HG03342 (cell line): ENCODE measurements at regions not wholly inside any gene's neighbourhood (a gene's known extent, or its start where the extent isn't known, plus 50 kb on each side); places are given as distances from the start of the nearest gene placed in this dataset.
A peak's percentile ranks its signal among the peaks of the same experiment; 100 is the strongest.

Source experiments
- ATAC-seq: cut with Tn5 transposase; IDR thresholded peaks from one replicate; pipeline ENCODE4 v1.9.1; 2021; ENCODE audit warnings: mild to moderate bottlenecking, moderate library complexity; ENCODE audit not compliant: unreplicated experiment

DNA sequence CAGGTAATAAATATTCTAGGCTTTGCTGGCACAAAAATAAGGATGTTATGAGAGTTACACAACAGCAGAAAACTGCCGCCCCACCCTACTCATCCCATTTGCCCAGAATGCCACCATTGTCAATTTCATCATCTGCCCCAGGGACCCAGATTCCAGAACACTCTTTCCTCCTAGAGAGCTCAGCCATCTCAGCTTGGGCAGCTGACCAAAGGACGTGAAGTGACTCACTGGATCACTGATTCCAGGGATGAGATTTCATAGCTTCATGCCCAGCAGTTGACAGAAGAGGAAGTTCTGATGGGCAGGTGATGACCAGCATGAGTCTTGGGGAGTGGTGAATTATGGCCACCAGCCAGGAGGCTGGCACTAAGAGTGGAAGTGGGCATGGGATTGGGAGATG lies 450.3 kb downstream of the RMST start:
- ATAC-seq = no peak

DNA sequence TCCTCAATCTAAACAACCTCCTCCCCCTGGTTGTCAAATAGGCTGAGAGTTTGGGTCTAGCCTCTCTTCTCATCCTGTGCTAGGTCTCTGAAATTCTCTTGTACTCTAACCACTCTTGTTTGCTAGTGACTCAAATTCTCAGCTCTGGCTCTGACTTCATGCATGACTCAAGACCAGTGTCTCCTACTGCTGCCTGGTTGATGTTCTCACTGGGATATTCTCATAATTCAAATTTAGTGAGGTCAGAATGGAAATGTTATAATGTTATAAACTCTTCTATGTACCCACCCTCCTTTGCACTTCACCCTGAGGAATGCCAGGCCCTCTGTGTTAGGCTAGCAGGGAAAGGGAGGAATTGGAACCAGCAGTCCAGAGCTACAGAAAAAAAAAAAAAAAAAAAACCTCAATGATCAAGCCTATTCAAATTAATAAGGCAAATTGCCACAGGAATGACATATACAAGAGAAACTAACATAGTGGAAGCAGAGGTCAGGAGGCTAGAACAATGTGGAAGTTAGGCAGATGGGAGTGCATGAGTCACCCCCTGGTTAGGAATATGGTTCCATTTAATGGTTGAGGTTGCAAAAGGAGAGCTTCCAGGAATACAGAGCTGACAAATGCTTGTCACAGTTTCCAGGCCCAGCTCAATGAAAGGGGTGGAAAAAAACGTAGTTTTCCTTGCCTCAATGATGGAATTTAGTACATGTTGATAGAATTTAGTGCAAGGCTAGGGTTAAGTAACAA lies 459.5 kb downstream of the RMST start:
- no peak for ATAC-seq

DNA sequence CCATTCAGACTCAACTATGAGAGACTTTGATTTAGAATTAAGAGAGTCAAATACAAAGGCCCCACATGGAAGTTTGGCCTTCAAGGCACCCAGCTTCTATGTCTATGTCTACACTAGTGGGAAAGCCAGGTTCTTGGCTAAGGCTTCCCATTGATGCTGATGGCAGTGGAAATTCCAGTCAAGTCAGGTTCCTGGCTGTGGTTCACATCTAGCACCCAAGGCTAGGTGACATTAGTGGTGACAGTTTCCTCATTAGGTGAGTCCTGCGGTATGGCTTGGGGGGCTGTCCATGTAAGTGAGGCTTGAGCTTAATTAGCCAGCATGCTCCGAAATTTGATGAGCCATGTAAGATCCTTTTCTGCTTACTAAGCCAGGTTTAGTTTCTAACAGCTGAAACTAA lies 460.9 kb downstream of the RMST start:
- ATAC-seq = no peak

DNA sequence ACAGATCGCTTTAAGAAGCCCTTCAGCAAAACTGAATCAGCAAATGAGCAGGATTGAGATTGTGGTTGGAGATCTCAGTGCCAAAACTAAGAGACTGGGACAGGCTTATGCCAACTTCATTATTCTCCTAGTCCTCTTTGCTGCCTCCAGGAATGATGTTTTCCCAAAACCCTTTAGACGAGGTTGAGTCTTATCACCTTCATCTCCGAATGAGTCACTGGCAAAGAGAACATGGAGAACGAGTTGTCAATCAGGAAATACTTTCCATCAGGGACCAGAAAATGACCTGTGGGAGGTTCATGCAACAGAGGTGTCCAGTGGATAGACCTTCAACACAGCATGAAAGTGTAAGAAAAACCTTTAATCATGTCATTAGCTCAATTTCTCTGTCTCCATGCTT lies 461.5 kb downstream of the RMST start:
- ATAC-seq = no peak

DNA sequence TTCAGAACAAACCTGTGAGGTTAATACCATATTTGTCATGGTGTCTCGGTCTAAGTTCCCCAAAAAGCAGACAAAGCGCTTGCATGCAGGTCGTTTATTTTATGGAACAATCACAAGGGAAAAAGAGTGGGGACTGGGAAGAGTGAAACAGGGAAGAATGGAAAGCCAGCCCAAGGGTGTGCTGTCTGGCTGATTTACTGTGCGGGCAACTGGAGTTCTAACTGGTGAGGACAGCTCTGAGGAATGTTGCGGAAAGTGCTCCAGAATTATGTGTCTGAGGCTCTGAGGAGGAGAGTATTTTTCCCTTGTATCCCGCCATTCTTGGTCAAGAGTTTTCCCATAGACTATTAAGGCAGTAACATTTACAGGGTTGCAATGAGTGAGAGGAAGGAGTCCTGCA lies 465.4 kb downstream of the RMST start:
- ATAC-seq = no peak

DNA sequence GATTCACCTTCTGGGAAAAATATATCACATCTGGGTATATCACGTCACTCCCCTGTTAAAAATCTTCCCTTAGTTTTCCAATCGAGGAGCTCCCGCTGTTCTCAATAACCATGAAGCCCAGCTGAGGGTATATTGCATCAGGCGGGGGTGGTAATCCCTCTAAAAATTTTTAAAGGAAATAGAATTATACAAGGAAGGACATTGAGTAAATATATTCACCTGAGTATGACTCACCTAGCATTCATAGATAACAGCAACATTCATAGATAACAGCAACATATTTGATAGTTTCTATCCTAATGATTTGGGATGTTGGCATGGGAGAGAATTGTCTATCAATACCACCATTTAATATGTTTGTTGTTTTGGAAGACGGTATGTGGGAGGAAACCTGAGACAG lies 473.6 kb downstream of the RMST start:
- ATAC-seq = no peak

DNA sequence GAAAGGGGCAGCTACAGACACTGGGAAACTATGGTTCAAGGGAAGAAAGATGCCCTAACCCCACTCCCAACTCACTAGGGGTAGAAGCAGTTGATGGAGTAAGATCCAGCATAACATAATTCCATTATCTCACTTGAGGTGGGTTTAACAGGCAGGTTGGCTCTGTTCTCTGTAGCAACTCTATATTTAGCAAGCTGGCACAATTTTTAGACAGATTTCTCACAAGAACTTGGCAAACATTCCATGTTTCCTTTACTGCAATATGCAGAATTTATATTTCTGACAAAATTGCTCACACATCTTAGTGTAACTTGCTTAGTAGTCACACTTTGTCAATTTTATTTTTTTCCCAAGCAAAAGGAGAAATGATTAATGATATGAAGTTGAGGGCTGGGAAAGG lies 475.4 kb downstream of the RMST start:
- no peak for ATAC-seq

DNA sequence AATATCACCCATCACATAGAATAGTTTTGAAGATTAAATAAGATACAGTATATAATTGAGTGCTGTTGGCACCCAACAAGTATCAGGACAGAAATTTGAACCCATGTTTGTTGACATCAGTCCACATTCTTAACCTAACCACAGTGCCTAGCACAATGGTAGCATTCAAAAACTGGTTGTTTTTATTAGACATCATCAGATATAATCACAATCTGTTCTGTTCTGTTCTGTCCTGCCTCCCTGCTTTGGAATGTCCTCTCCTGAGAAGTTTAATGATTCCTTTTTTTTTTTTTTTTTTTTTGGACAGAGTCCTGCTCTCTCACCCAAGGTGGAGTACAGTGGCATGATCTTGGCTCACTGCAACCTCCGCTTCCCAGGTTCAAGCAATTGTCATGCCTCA lies 476.6 kb downstream of the RMST start:
- ATAC-seq = no peak

DNA sequence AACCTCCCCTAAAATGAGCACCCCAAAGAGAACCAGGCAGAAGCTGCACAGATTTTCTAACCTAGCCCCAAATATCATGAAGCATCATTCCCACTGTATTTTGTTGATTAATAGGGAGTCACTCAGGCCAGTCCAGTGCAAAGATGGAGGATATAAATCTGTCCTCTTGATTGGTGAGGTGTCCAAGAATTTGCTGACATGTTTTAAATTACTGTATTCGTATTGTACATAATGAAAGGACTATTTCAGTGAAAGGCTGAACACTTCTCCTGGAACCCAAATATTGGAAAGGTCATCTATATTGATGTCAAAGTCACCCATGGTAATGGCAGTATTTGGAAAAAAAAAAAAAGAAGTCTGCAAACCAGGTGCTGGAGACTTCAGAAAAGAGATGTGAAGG lies 477.5 kb downstream of the RMST start:
- ATAC-seq = no peak

DNA sequence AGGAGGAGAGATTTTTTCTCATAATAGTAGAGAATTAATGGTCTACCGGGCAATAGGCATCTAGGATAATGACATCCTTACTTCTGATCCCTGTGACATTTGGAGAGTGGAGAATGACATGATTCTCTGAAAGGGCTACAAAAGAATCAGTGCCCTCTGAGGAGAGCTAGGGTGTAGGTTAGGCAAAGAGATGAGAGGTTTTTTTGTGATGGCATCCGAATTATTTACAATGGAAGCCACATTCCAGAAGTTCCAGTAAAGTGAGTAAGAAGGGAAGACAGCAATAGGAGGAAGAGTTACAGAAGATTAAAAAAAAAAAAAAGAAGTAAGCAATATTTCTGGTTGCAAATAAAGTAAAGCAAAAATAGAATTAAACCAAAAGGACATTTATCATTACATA lies 478.0 kb downstream of the RMST start:
- ATAC-seq = no peak

DNA sequence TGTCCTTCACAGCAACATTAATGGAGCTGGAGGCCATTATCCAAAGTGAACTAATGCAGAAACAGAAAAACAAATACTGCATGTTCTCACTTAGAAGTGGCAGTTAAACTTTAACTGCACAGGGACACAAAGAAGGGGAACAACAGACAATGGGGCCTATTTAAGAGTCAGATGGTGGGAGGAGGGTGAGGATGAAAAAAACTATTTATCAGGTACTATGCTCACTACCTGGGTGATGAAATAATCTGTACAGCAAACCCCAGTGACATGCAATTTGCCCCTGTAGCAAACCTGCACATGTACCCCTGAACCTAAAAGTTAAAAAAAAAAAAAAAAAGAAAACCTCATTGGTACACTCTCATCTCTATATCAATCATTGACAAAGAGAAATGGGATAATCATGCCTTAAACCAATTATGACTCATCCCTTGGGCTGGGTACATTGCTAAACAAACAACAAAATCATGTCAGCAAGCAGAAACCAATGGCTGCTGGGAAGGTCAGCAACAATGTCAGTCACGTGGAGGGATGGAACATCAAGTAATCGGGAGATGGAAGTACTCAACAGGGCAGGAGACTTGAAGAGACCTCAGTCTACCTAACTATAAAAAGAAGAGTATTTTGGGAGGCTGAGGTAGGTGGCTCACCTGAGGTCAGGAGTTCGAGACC lies 479.2 kb downstream of the RMST start:
- ATAC-seq = no peak

DNA sequence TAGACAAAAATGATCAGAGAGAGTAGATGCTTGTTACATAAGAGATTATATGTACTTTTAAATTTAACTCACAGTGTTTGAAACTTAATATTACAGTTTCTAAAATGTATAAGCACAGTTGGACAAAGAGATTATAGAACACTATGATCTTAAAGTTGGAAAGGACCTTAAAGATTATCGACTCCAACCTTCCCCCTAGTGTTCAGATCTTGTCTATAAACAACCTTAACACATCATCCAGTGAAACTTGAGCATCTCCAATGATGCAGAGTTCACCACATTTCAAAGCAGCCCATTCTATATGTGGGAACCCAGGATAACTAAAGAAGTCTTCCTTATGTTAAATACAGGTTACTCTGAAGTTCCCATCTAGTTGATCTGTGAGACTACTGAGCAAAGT lies 480.8 kb downstream of the RMST start:
- no peak for ATAC-seq

DNA sequence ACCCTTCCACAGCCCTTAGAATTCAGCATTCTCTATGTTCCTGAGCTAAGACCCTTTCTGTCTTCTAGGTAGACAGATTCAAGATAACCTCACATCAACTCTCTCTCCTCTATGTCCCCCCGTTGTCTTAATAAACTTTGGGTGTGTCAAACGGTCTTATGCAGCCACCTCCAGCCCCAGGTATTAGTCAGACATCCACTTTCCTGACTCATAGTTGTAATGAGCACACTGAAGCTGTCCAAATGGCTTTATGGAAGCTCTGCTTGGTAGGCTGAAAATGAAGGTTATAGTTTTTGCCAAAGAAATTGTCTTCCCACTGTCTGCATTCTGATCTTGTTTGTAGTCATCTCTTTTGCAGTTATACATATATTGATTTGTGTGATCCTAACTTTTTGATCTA lies 482.0 kb downstream of the RMST start:
- ATAC-seq = no peak

DNA sequence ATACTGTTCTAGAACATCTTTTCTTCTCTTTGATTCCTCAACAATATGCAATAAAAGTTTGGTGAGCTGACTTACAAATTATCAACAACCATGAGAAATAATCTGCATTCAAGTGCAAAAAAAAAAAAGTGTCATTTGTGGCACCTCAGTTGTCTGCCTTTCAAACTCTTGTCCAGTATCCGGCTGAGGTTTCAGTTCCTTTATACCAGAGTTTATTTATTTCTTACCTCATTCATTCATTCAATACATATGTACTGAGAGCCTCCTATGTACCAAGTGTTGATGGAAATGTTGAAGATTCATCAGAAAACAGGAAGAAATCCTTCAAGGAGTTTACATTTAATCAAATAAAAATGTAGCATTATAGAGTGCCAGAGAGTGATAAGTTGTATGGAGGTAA lies 484.1 kb downstream of the RMST start:
- no peak for ATAC-seq

DNA sequence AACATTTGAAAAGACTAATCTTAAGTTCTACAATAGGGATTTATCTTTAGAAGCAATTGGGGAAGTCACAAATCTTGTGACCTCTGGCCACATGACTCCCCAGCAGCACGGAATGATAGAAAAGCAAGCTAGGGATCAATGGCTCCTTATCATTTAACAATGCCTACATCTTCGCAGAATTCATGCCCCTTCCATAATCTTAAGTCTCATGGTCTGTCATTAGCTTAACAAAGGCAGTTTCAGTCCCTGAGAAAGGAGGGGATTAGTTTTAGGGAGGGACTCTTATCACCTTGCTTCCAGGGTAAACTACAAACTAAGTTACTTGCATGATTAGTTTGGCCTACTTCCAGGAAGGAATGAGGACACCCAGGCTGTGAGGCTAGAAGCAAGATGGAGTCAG lies 486.0 kb downstream of the RMST start:
- no peak for ATAC-seq

DNA sequence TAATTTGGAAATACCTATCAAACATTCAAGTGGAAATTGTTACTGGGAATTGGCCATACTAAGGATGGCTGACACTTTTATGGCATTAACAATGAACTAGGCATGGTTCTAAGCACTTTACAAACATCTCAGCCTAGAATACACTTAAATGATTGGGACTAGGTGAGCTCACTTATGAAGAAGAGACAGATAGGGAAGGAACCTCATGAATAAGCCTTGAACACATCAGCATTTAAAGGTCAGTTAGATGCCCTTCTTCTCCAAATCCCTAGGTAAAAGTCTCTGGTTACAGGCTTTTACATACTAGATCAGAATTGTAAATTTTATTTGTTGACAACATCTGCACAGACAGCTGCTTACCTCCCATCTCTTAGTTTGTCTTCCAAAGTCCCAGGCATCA lies 488.6 kb downstream of the RMST start:
- no peak for ATAC-seq

DNA sequence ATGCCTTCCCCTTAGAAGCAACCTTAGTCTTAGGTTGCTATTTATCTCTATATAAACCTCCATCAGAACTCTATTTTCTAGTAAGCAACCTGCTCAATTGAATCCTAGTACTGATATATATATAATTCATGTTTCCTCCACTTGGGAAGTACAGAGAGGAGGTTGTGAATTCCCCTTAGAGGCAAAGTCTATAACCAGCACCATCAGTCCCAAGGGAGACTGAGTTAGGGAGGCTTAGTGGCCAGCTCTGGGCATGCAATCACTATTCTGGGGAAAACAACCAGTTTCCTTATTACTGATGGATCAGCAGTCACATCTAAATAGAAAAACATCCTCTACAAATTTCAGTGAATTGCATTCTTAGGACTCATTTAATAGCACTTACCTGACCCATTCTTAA lies 489.1 kb downstream of the RMST start:
- ATAC-seq = no peak

DNA sequence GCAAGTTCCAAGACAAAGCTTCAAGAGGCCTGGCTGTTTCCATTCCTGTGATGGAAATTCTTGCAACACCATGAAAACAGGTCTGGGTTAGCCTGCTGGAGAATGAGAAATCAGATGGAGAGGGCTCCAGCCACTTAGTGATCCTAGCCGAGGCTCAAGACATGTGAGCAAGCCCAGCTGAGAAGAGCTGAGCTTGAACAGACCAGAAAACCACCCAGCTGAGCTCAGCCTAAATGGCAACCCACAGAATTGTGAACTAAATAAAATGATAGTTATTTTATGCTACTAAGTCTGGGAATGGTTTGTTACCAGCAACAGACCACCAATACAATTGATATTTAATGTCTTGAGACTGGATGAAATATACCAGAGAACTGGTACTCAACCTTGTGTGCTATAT lies 494.5 kb downstream of the RMST start:
- no peak for ATAC-seq

DNA sequence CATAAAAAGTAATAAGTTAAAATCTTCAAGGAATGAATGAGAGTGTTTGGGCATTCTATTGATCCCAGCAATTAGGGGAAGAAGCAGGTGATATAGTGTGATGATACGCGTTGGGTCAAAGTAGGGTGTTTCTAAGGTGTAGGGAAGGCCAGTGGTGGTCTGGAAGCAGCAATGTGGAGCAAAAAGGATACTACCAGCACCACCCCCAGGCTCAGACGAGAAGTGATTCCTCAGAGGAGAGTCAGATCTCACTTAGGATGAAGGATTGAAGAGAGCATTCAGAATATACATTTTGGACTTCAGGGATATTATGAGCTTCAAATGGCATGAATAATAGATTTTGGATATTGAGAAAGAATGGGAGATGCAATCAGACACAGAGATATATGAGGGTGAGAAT lies 497.6 kb downstream of the RMST start:
- ATAC-seq = no peak

DNA sequence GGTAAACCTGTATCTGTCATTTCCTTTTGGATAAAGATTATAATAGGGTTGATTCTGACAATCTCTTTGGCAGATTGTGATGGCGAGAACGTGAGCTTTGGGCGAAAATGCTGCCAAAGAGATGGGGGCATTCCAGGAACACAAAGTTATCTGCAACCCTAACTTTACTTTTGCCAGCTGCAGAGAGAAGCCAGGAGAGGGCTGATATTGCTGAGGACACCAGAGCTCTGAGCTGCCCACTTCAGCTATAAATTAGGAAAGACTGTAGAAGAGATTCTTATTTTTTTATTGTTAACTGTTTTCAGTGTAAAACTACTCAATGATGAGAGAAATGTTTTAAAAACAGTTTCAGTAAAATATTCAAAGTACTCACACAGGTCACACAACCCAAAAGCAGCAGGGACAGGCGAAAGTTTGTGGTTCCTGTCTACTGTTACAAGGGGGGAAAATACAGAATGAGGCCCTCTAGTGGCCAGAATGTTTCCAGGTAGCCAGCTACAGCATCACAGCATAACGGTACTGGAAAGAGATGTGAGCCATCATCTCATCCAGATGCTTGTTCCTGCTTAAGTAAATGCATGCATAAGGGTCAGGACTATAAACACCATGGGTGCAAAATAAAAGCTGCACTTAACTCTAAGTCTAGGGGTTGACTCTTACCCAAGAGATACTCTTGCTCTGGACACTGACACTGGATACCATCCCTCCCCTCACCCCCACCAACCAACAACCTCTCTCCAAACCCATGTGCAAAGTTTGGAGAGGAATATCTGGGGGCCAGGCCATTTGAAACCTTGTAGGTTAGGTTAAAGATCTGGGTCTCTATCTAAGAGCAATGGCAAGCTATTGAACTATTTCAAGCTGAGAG lies 498.4 kb downstream of the RMST start:
- ATAC-seq = peak; percentile 94

DNA sequence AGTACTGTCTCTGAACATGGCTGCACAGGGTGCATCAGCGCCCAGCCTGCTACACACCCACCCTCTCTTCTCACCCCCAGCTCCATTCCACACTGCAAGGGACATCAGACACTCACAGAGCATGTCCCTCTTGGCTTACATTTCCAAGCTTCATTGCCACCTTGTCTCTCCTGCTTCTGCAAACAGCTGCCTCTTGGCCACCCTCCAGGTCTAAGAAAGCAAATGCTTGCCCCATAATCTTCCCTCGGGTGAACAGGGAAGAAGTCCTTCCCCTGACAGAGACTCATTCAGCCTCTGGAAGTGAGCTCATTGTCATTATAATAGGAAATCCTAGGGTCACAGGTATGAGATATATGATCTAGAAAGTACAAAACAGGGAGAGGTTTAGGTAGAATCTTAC lies 505.2 kb downstream of the RMST start:
- ATAC-seq = no peak

DNA sequence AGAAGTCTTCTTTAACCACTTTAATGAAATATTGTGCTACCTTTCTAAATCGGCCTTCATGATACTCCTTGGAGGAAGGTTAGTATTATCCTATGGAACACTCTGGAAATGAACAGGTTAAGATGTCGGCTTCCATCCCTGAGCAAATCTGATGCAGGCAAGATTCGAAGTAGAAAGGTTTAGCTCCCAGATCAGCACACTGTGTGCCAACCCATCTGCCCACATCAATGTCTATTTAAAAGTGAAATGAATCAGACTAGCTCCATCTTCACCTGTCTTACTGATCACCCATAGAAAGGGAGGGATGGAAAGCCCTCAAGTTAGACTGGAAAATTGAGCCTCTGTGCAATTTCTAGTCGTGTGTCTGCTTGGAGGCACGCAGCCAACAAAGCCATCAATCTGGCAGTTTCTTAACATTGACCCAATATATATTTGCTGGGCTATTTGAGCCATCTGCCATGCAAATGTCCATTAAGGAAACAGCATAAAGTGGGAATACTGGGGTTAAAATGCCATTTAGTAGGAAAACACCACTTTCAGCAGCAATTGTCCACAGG lies 506.1 kb downstream of the RMST start:
- ATAC-seq = no peak
